Stimulated activated CD8-positive, alpha-beta memory T cell treated with anti-CD3 and anti-CD28 coated beads, Interleukin-7, amount 100 ng/mL, for 48 hours (primary cell): ENCODE measurements at regions not wholly inside any gene's neighbourhood (a gene's known extent, or its start where the extent isn't known, plus 50 kb on each side); places are given as distances from the start of the nearest gene placed in this dataset.

Source experiments
- DNase-seq, 2 donors: peaks; one replicate each; pipeline ENCODE4 v3.0.0-alpha.2; 2020; ENCODE audit warnings: low read depth in 1 of 2; ENCODE audit errors: extremely low read depth in 1 of 2

- no peak for DNase-seq
These were observed 154.5 kb upstream of the PPP2R2D start for GRCh38 chr10:131746241-131746711.

DNA sequence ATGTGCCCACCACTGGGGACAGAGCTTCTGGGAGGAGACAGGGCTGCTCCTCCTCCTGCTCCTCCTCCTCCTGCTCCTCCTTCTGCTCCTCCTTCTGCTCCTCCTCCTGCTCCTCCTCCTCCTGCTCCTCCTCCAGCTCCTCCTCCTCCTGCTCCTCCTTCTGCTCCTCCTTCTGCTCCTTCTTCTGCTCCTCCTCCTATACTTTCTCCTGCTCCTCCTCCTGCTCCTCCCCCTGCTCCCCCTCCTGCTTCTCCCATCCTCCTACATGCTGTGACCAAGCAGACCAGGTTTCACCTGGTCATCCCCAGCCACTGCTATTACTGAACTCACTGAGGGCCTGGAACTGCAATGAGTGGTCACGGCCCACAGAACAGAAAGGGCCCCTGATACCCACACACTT is 154.0 kb upstream of the PPP2R2D start:
- DNase-seq, result no peak

GRCh38 chr10:131747251-131747650 is 153.6 kb upstream of the PPP2R2D start:
- DNase-seq, result no peak

GRCh38 chr10:131747791-131748190 is 153.0 kb upstream of the PPP2R2D start:
- DNase-seq, result no peak

DNA sequence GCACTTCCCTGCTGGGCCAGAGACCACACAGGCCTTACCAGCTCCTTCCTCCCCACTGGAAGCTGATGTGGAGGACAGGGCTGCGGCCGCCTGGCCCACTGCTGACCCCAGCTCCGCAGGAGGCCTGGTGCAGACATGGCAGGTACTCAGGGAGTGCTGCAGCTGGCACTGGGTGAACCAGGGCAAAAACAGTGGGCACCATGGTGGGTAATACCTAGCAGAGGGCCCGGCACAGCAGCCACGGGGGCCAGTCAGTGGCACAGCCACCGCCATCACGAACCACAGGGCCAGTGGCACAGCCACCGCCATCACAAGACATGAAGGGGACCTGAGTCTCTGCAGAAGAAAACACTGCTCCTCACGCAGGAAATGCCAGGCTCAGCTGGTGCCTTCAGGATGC is 152.6 kb upstream of the PPP2R2D start:
- no peak for DNase-seq

DNA sequence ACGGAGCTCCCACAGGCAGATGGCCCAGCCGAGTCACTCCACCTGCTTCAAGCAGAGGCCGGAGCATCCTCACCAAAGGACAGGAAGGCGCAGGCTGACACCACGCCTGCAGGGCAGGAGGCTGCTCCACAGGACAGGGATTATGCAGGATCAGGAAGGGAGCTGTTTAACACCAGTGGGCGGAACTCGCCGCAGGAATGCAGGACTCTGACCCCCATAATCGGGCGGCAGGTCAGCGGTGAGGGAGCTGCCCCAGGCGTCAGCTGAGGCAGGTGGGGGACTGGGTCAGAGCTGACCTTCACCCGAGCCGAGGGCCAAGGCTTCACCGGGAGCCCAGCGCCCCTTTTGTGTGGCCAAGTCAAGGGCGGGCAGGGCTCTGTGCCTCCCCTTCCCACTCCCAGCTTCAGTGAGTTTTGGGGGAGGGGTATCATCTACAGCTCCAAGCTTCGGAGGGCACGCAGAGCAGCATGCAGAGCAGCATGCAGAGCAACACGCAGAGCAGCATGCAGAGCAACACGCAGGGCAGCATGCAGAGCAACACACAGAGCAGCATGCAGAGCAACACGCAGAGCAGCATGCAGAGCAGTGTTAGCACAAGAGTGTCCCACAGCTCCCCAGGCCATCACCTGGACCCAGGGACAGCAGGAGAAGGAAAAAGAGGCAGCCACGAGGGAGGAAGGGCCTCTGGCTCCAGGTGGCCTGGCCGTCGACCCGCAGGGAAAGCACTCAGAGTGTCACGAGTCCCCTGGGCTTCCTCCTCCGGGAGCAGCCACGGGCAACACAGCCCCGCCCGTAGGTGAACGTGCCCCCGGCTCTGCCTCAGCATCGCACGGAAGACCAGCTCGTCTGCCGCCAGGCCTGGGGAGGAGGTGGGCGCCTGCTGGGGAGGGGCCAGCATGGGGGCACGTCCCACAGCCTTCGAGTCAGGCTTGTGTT is 151.7 kb upstream of the PPP2R2D start:
- DNase-seq, result no peak

- no peak for DNase-seq
These were observed 151.1 kb upstream of the PPP2R2D start for GRCh38 chr10:131749767-131750142.

DNA sequence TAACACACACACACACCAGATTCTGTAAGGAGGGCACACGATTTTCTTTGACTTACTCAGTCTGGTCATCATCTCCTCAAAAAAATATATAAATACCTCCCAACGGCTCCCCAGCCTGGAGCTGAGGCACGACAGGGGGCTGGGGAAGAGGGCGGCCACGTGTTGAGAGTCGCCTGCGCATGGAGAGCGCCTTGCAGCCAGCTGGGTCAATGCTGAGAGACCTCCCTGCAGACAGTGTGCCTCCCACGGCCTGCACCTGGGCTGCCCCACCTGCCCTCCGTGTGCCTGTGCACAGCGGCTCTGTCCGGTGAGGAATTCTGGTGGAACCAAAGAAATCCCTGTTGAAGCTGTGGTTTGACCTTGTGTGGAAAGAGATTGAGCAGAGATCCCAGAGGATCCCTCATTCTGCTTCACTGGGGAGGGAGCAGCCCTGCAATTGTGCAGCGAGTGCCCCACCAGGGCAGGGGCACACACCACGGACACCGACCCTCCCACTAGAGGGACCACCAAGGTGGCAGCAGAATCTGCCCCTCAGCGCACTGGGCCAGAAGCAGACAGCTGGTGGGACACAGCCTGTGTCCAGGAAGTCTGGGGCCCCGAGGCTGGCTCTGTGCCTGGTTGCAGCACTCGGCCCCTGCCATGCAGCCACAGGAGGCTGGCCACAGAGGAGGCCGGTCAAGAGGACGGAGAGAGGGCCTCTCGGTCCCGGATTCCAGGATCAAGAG is 150.5 kb upstream of the PPP2R2D start:
- no peak for DNase-seq

GRCh38 chr10:131750973-131751826 is 149.6 kb upstream of the PPP2R2D start:
- DNase-seq, result no peak

GRCh38 chr10:131751827-131752775 is 148.7 kb upstream of the PPP2R2D start:
- no peak for DNase-seq

DNA sequence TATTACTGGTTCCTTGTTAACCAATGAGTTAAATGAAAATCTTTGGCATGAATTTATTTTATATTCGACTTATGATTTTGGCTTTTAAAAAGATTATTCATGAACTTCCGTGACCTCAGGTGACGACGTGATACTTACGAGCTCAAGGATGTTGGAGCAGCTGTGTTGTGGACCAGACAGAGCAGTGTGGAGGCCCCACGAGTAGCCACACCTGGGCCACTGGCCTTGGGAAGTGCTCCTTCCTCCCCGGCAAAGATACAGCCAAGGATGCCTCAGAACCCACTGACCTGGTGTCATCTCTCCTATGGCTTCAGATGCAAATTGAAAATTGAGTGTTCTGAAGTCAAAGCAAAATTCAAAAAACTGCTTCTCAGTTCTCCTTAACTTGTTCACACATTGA is 147.5 kb upstream of the PPP2R2D start:
- DNase-seq, result no peak

DNA sequence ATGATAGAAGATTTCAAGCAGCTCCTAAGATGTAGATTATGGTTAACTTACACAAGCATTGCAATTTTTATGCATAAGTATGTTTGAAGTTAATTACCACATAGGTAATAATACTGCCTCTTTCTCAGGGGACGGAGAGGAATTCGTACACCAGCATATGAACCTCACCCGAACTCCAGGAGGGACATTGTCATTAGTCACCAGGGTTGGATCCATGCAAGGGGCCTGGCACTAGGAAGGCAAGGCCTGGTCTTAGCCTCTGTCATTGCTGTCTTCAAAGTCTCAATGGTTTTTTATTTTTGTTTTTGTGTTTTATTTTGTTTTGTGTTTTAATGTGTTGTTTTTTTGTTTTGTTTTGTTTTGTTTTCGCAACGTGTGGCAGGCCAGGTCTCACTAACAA is 145.6 kb upstream of the PPP2R2D start:
- DNase-seq, result no peak

- DNase-seq, result no peak
These were observed 143.3 kb upstream of the PPP2R2D start for GRCh38 chr10:131757285-131758058.

DNA sequence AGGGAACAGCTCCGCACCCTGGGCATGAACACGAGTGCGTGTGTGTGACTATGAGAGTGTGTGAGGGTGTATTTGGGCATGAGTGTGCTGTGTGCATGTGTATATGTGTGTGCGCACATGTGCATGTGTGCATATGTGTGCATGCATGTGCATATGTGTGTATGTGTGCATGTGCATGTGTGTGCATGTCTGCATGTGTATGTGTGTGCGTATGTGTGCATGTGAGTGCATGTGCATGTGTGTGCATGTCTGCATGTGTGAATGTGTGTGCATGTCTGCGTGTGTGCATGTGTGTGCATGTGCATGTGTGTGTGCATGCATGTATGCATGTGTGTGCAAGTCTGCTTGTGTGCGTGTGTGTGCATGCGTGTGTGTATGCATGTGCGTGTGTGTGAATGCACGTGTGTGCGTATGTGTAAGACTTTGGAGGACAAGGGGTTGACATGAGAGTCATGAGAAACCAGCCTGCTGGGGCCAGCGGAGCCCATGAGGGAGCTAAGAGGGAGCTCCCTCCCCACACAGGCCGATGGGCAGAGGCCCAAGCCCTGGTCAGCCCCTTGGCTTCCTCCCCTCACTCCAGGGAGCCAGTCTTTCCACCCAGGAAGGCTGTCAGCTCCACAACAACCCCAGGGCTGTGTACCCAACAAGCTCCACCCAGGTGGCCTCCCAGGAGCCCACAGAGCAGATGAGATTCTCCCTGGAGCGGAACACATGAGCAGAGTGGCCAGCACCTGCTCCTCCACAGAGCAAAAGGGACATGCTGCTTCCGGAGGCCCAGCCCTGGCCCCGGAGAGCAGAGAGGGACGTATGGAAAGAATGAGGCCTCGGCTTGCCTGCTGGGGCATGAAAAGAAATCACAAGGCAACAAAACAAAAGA is 142.5 kb upstream of the PPP2R2D start:
- no peak for DNase-seq

GRCh38 chr10:131758939-131759301 is 141.9 kb upstream of the PPP2R2D start:
- DNase-seq, result no peak

DNA sequence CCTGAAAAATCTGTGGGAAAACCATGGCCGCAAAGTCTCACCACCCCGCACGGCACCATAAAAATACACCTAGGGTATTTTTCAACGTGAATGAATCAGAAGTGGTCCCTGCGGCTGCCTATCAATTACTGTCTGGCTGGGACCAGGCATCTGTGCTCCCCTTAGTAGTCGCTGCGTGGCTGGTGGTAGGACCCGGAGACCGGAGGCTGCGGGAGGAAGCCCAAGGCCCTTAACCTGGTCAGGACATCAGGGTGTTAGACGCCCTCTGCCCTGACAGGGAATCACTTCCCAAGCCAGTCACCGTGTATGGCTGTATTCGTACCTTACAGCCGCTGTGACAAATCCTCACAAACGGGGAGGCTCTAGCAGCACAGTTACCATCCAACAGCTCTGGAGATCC is 141.5 kb upstream of the PPP2R2D start:
- no peak for DNase-seq

GRCh38 chr10:131760416-131761166 is 140.2 kb upstream of the PPP2R2D start:
- DNase-seq, result no peak
